ENCODE measurements at regions not wholly inside any gene's neighbourhood (a gene's known extent, or its start where the extent isn't known, plus 50 kb on each side); places are given as distances from the start of the nearest gene placed in this dataset.

GRCh38 chr13:44224450-44225149, 149.0 kb upstream of the SERP2 start:
- Histone ChIP-seq H3K27me3 (no peaks in the 10 kb centered on the region), H3K36me3 (no peaks in the 10 kb centered on the region), H3K9me3 (no peaks in the 10 kb centered on the region), H3K27ac (peak overlapping the region; percentile 75), H3K4me1 (peaks cover 17% of the 10 kb centered on the region), H3K4me3 (no peak overlapping the region)
- no peak for TF ChIP-seq CTCF (IDR thresholded peaks at IDR 0.05)
- intact Hi-C loops (cut with DNase I): no loop called here
- ATAC-seq (peak; percentile 49), DNase-seq (no peak)

GRCh38 chr13:44229371-44230030, 144.1 kb upstream of the SERP2 start:
- Histone ChIP-seq H3K4me1 (peaks cover 21% of the 10 kb centered on the region), H3K9me3 (no peaks in the 10 kb centered on the region), H3K36me3 (no peaks in the 10 kb centered on the region), H3K27ac (no peak overlapping the region), H3K27me3 (no peaks in the 10 kb centered on the region), H3K4me3 (no peak overlapping the region)
- ATAC-seq (no peak), DNase-seq (no peak)
- TF ChIP-seq CTCF (IDR thresholded peaks at IDR 0.05): no peak
- intact Hi-C loops (cut with DNase I): loop anchor here (10.0 kb wide), 1 partner anchor 205 kb away; no protein-coding TSS in a partner anchor

- H3K4me1 ChIP-seq: peaks cover 21% of the 10 kb centered on the region
- DNase-seq (no peak), ATAC-seq (no peak)
- no peak for TF ChIP-seq CTCF (IDR thresholded peaks at IDR 0.05)
- no peaks in the 10 kb centered on the region for H3K9me3 ChIP-seq
- intact Hi-C loops (cut with DNase I): loop anchor here (10.0 kb wide), 1 partner anchor 205 kb away; no protein-coding TSS in a partner anchor
- no peaks in the 10 kb centered on the region for H3K36me3 ChIP-seq
- no peaks in the 10 kb centered on the region for H3K27me3 ChIP-seq
- no peak overlapping the region for H3K4me3 ChIP-seq
- H3K27ac ChIP-seq: no peak overlapping the region
Observed at GRCh38 chr13:44230071-44230470, 143.6 kb upstream of the SERP2 start.

- Histone ChIP-seq H3K9me3 (no peaks in the 10 kb centered on the region), H3K4me1 (peaks cover 23% of the 10 kb centered on the region), H3K27ac (no peak overlapping the region), H3K27me3 (no peaks in the 10 kb centered on the region), H3K36me3 (no peaks in the 10 kb centered on the region), H3K4me3 (no peak overlapping the region)
- ATAC-seq (no peak), DNase-seq (no peak)
- TF ChIP-seq CTCF (IDR thresholded peaks at IDR 0.05): no peak
- intact Hi-C loops (cut with DNase I): loop anchor here (10.0 kb wide), 1 partner anchor 204 kb away; no protein-coding TSS in a partner anchor
Observed at GRCh38 chr13:44230736-44231135, 142.9 kb upstream of the SERP2 start.

GRCh38 chr13:44231786-44232516, 141.7 kb upstream of the SERP2 start:
- peak; percentile 88 for DNase-seq
- H3K36me3 ChIP-seq: no peaks in the 10 kb centered on the region
- peak overlapping the region; percentile 51 for H3K27ac ChIP-seq
- intact Hi-C loops (cut with DNase I): loop anchor here (10.0 kb wide), 1 partner anchor 203 kb away; no protein-coding TSS in a partner anchor
- H3K4me1 ChIP-seq: peaks cover 35% of the 10 kb centered on the region
- no peak for TF ChIP-seq CTCF (IDR thresholded peaks at IDR 0.05)
- H3K4me3 ChIP-seq: no peak overlapping the region
- peak; percentile 94 for ATAC-seq
- no peaks in the 10 kb centered on the region for H3K9me3 ChIP-seq
- H3K27me3 ChIP-seq: no peaks in the 10 kb centered on the region

All from upper lobe of right lung (tissue), 1 donor.